ENCODE measurements at regions not wholly inside any gene's neighbourhood (a gene's known extent, or its start where the extent isn't known, plus 50 kb on each side); places are given as distances from the start of the nearest gene placed in this dataset.

- Mint-ChIP-seq H3K27me3 (no peaks in the 10 kb centered on the region), H3K9me3 (peaks cover 10% of the 10 kb centered on the region), H3K36me3 (ENCODE audit: low read depth) (no peaks in the 10 kb centered on the region), H3K27ac (no peak overlapping the region), H3K4me3 (no peak overlapping the region), H3K4me1 (no peaks in the 10 kb centered on the region)
- no peak for ATAC-seq (replicated peaks)
These were observed 1058.6 kb downstream of the TRHDE start for GRCh38 chr12:73330584-73331351.

GRCh38 chr12:73341559-73342247 is 1069.5 kb downstream of the TRHDE start:
- no peak overlapping the region for H3K27ac Mint-ChIP-seq
- no peaks in the 10 kb centered on the region for H3K27me3 Mint-ChIP-seq
- no peaks in the 10 kb centered on the region for H3K4me1 Mint-ChIP-seq
- no peaks in the 10 kb centered on the region for H3K36me3 Mint-ChIP-seq (ENCODE audit: low read depth)
- peaks cover 5% of the 10 kb centered on the region for H3K9me3 Mint-ChIP-seq
- ATAC-seq (replicated peaks): no peak
- no peak overlapping the region for H3K4me3 Mint-ChIP-seq

DNA sequence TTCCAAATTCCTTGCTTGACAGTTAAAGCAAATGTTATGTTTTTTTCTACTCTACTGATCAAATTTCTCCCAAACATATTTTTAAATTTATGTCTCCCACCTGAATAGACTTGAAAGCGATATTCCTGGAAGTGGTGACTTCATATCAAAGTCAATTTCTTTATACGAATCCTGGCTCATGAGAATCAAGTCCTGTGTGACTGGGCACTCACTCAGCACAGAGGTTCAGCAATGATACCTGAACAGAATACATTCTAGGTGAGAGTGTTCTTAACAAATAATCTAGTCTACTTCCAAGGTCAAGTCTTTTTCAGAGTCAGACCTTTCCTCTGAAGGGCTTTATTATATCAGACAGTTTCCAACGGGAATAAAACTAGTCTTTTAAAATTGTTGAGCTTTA is 1070.6 kb downstream of the TRHDE start:
- H3K4me1 Mint-ChIP-seq: no peaks in the 10 kb centered on the region
- H3K9me3 Mint-ChIP-seq: peaks cover 10% of the 10 kb centered on the region
- H3K27me3 Mint-ChIP-seq: no peaks in the 10 kb centered on the region
- no peaks in the 10 kb centered on the region for H3K36me3 Mint-ChIP-seq (ENCODE audit: low read depth)
- H3K4me3 Mint-ChIP-seq: no peak overlapping the region
- ATAC-seq (replicated peaks): no peak
- H3K27ac Mint-ChIP-seq: no peak overlapping the region

GRCh38 chr12:73352826-73353225 is 1080.7 kb downstream of the TRHDE start:
- H3K9me3 Mint-ChIP-seq: peaks cover 8% of the 10 kb centered on the region
- no peaks in the 10 kb centered on the region for H3K27me3 Mint-ChIP-seq
- H3K4me1 Mint-ChIP-seq: no peaks in the 10 kb centered on the region
- no peak for ATAC-seq (replicated peaks)
- no peak overlapping the region for H3K27ac Mint-ChIP-seq
- H3K36me3 Mint-ChIP-seq (ENCODE audit: low read depth): no peaks in the 10 kb centered on the region
- no peak overlapping the region for H3K4me3 Mint-ChIP-seq

DNA sequence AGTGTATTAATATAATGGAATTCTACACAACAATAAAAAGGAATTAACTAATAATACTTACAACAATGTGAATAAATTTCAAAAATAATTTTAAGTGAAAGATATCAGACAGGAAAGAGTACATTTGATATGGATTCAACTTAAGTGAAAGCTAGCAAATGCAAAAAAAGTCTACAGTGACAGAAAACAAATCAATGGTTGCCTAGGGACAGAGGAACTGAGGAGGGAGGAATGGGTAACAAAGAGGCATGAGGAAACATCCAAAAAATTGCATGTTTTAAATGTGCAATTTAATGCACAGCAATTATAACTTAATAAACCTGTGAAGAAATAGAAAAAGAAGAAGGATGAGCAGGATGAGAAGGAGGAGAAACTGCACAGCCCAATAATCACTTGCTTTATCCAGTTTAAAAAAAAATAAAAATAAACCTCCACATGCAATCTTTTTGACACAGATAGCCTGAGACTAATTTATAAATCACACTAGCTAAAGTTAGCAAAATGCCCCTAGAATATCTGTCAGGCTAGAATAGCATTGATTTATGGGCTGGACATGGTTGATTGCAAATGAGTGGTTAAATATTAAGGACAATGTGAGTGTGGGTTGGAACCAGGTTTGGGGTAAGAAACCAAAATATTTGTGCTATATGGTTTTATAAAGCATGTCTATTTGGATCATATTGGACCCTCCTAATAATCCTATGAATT is 1089.1 kb downstream of the TRHDE start:
- H3K27me3 Mint-ChIP-seq: no peaks in the 10 kb centered on the region
- H3K4me3 Mint-ChIP-seq: no peak overlapping the region
- H3K9me3 Mint-ChIP-seq: peaks cover 4% of the 10 kb centered on the region
- no peak overlapping the region for H3K27ac Mint-ChIP-seq
- no peaks in the 10 kb centered on the region for H3K36me3 Mint-ChIP-seq (ENCODE audit: low read depth)
- no peak for ATAC-seq (replicated peaks)
- H3K4me1 Mint-ChIP-seq: no peaks in the 10 kb centered on the region

- Mint-ChIP-seq H3K36me3 (ENCODE audit: low read depth) (no peaks in the 10 kb centered on the region), H3K9me3 (peaks cover 4% of the 10 kb centered on the region), H3K4me3 (no peak overlapping the region), H3K27me3 (no peaks in the 10 kb centered on the region), H3K4me1 (no peaks in the 10 kb centered on the region), H3K27ac (no peak overlapping the region)
- no peak for ATAC-seq (replicated peaks)
These were observed 1089.7 kb downstream of the TRHDE start for GRCh38 chr12:73361864-73362230.

DNA sequence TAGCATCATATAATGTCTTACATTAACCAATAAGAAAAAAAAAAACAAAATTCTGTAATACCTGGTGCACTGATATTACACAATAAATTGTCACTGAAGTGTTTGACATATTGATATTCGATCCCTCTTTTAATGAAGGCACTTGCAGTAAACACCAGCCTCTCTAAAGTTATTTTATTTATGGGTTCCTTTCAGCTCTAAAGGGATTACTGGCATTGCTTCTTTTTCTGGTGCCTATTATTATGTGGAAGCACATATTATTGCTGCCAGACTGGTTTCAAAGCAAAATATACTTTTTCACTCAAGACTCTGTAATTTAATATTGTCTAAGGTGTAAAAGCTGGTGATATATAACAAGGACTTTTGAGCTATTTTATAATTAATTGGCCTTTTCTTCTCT is 1090.5 kb downstream of the TRHDE start:
- no peak overlapping the region for H3K4me3 Mint-ChIP-seq
- no peaks in the 10 kb centered on the region for H3K36me3 Mint-ChIP-seq (ENCODE audit: low read depth)
- ATAC-seq (replicated peaks): no peak
- H3K9me3 Mint-ChIP-seq: peaks cover 4% of the 10 kb centered on the region
- no peaks in the 10 kb centered on the region for H3K4me1 Mint-ChIP-seq
- H3K27ac Mint-ChIP-seq: no peak overlapping the region
- no peaks in the 10 kb centered on the region for H3K27me3 Mint-ChIP-seq

GRCh38 chr12:73372856-73373255 is 1100.7 kb downstream of the TRHDE start:
- Mint-ChIP-seq H3K36me3 (ENCODE audit: low read depth) (no peaks in the 10 kb centered on the region), H3K27me3 (no peaks in the 10 kb centered on the region)

DNA sequence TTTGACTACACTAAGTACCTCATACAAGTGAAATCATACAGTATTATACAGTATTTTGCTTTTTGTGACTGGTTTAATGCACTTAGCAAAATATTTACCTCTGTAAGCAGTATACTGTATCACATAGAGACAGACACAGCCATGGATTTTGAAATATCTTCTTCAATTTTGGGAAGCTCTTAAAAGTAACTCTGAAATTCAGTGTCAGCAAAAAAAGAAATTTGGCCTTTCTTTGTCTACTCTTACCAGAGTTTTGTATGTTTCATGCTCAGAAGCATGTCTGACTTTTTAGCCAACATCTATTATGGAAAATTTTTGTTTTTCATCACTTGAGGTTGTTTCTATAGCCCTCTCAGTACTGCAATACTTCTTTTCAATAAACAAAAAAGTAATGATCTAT is 1102.2 kb downstream of the TRHDE start:
- Mint-ChIP-seq H3K36me3 (ENCODE audit: low read depth) (no peaks in the 10 kb centered on the region), H3K9me3 (peaks cover 6% of the 10 kb centered on the region), H3K27ac (no peak overlapping the region), H3K27me3 (no peaks in the 10 kb centered on the region), H3K4me3 (no peak overlapping the region), H3K4me1 (no peaks in the 10 kb centered on the region)
- ATAC-seq (replicated peaks): no peak

More at GRCh38 chr12:73372856-73373255, 1100.7 kb downstream of the TRHDE start:
- ATAC-seq (replicated peaks): no peak
- Mint-ChIP-seq H3K4me3 (no peak overlapping the region), H3K9me3 (no peaks in the 10 kb centered on the region), H3K4me1 (no peaks in the 10 kb centered on the region), H3K27ac (no peak overlapping the region)

DNA sequence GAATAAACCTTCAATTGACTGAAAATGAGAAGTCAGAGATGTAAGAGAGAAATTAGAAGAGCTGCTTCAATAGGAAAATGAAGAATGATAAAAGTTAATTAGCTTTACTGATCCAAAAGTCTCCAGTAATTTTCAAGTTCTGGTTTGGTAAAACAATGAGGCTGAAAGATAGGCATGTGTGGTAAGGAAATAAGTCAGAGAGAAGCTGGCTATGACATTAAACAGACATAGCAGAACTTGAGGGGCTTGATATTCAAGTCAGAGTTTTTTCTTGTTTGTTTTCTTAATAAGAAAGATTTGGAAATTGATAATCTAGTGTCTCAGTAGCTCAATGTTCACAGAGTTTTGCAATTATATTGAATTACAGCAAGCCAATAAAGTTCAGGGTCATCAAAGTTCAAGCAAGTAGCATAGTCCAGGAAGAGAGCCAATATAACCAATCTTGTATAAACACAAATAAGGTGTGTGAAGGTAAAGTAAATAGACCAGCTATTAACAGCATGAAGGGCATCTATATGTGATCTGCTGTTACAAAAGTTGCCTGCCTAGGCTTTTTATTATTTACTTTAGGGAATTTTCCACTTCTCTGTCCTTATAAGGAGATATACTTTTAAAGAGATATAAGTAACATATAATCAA is 1111.5 kb downstream of the TRHDE start:
- Mint-ChIP-seq H3K36me3 (ENCODE audit: low read depth) (no peaks in the 10 kb centered on the region), H3K4me3 (no peak overlapping the region), H3K9me3 (peaks cover 18% of the 10 kb centered on the region), H3K4me1 (no peaks in the 10 kb centered on the region), H3K27ac (no peak overlapping the region), H3K27me3 (no peaks in the 10 kb centered on the region)
- ATAC-seq (replicated peaks): no peak

DNA sequence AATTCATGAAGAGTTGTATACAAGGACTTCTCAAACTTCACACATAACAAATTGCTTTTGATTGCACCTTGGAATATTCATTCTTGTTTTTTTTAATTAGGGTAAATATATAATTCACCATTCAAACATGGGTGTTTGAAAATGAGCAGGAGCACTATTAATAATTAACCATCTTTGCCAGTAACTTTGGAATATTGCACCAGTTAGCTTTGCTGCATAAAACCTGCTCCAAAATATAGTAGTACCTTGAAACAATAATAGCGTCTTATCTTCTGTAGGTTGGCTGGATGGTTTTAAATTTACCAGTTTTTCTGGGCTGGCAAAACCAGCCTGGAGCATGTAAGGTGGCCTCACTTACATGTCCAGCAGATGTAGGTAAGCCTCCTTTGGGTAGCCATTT is 1112.4 kb downstream of the TRHDE start:
- Mint-ChIP-seq H3K4me3 (no peak overlapping the region), H3K9me3 (peaks cover 11% of the 10 kb centered on the region), H3K27me3 (no peaks in the 10 kb centered on the region), H3K4me1 (no peaks in the 10 kb centered on the region), H3K27ac (no peak overlapping the region), H3K36me3 (ENCODE audit: low read depth) (no peaks in the 10 kb centered on the region)
- ATAC-seq (replicated peaks): no peak

DNA sequence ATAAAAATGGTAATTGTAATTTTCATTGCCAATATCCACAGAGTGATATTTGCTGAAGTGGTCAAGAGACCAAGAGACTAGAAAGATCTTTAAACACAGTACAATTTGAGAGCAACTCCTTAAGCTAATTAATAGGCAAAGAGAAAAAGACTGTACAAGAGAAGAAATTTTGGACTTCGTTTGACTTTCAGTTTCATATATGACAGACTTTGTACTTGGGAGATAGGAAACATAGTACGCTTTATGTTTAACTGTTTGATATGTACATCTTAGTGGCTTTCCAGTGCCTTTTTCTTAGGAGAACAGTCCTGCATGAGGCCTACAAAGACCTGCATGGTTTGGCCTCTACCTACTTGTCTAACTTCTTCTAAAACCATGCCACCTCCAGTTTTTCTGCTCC is 1118.1 kb downstream of the TRHDE start:
- ATAC-seq (replicated peaks): no peak
- H3K27me3 Mint-ChIP-seq: no peaks in the 10 kb centered on the region
- no peaks in the 10 kb centered on the region for H3K4me1 Mint-ChIP-seq
- no peak overlapping the region for H3K27ac Mint-ChIP-seq
- peaks cover 8% of the 10 kb centered on the region for H3K9me3 Mint-ChIP-seq
- H3K36me3 Mint-ChIP-seq (ENCODE audit: low read depth): no peaks in the 10 kb centered on the region
- no peak overlapping the region for H3K4me3 Mint-ChIP-seq

DNA sequence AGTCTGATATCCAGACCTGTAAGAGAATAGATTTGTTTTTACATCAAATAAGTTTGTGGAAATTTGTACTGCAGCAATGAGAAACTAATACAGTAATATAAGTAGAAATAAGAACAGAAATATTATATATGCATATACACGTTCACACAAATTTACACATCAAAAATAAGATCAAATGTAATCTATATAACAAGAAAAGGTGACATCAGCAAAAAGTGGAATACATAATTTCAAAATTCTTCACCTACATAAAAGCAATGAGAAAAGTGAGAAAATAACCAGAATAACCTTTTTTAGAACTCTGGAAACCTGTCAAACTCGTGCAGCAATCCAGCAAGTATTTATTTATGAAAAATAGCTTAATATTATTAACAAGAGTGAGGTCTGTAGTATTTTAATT is 1124.6 kb upstream of the ATXN7L3B start:
- no peaks in the 10 kb centered on the region for H3K27me3 Mint-ChIP-seq
- no peaks in the 10 kb centered on the region for H3K4me1 Mint-ChIP-seq
- H3K9me3 Mint-ChIP-seq: peaks cover 20% of the 10 kb centered on the region
- H3K4me3 Mint-ChIP-seq: no peak overlapping the region
- H3K27ac Mint-ChIP-seq: no peak overlapping the region
- ATAC-seq (replicated peaks): no peak
- H3K36me3 Mint-ChIP-seq (ENCODE audit: low read depth): no peaks in the 10 kb centered on the region

DNA sequence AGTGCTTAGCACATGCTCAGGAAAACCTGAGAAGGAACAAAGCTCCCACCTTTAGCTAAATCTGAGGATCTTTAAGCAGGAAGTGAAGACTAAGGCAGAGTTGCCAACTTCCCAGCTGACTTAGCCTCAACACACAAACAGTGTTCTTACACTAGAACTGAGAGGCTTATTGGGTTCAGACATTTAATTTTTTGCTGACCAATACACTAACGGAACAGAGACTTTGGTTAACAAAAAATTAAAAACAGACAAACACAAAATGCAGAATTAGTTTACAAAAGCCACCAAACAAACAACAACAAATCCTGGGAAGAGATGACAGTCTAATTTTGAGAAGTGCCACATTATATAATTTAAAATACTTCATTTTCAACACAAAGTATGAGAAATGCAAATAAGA is 1123.7 kb upstream of the ATXN7L3B start:
- Mint-ChIP-seq H3K4me3 (no peak overlapping the region), H3K36me3 (ENCODE audit: low read depth) (no peaks in the 10 kb centered on the region), H3K27me3 (no peaks in the 10 kb centered on the region), H3K4me1 (no peaks in the 10 kb centered on the region), H3K9me3 (peaks cover 20% of the 10 kb centered on the region), H3K27ac (no peak overlapping the region)
- ATAC-seq (replicated peaks): no peak
